ENCODE measurements at regions not wholly inside any gene's neighbourhood (a gene's known extent, or its start where the extent isn't known, plus 50 kb on each side); places are given as distances from the start of the nearest gene placed in this dataset.
"Not testable (repeated sequence)": the region's sequence is repeated elsewhere in the genome, so short reads cannot be mapped to it uniquely, and the experiment has no call there.

GRCh38 chr9:22189471-22189870, 180.4 kb upstream of the CDKN2B start:
- intact Hi-C loops (cut with DNase I; ENCODE audit: low total_unique reads) = no loop called here
- no peaks in the 10 kb centered on the region for H3K27me3 ChIP-seq
- H3K4me3 ChIP-seq = no peak overlapping the region
- no peaks in the 10 kb centered on the region for H3K4me1 ChIP-seq
- H3K9me3 ChIP-seq = no peaks in the 10 kb centered on the region
- no peak overlapping the region for H3K27ac ChIP-seq
- TF ChIP-seq CTCF (IDR thresholded peaks at IDR 0.05) (no peak), POLR2A (IDR thresholded peaks at IDR 0.05) (no peak)
- no peak for DNase-seq
- no peaks in the 10 kb centered on the region for H3K36me3 ChIP-seq (ENCODE audit: low read depth, missing control alignments)
- 88 to 92% methylated on average over 2 of the region's 2 CpGs for WGBS, 2 donors

- intact Hi-C loops (cut with DNase I; ENCODE audit: low total_unique reads); H3K4me1 ChIP-seq; DNase-seq; H3K27me3 ChIP-seq; H3K27ac ChIP-seq; H3K36me3 ChIP-seq (ENCODE audit: low read depth, missing control alignments); H3K4me3 ChIP-seq; H3K9me3 ChIP-seq: not testable (repeated sequence)
- 65 to 99% methylated on average over 2 of the region's 2 CpGs for WGBS, 2 donors
Measured at GRCh38 chr9:22197000-22197399, 187.9 kb upstream of the CDKN2B start.

GRCh38 chr9:22198681-22199080, 189.6 kb upstream of the CDKN2B start:
- Histone ChIP-seq H3K9me3 (no peaks in the 10 kb centered on the region), H3K4me1 (no peaks in the 10 kb centered on the region), H3K27me3 (no peaks in the 10 kb centered on the region), H3K4me3 (no peak overlapping the region), H3K27ac (no peak overlapping the region), H3K36me3 (ENCODE audit: low read depth, missing control alignments) (no peaks in the 10 kb centered on the region)
- TF ChIP-seq CTCF (IDR thresholded peaks at IDR 0.05) (no peak), POLR2A (IDR thresholded peaks at IDR 0.05) (no peak)
- intact Hi-C loops (cut with DNase I; ENCODE audit: low total_unique reads) = no loop called here
- no peak for DNase-seq

- TF ChIP-seq CTCF (IDR thresholded peaks at IDR 0.05) = no peak
- TF ChIP-seq POLR2A (IDR thresholded peaks at IDR 0.05) = no peak
- DNase-seq = no peak
- Histone ChIP-seq H3K27ac (no peak overlapping the region), H3K4me1 (no peaks in the 10 kb centered on the region), H3K9me3 (no peaks in the 10 kb centered on the region), H3K27me3 (no peaks in the 10 kb centered on the region), H3K4me3 (no peak overlapping the region), H3K36me3 (ENCODE audit: low read depth, missing control alignments) (no peaks in the 10 kb centered on the region)
- intact Hi-C loops (cut with DNase I; ENCODE audit: low total_unique reads) = no loop called here
- WGBS, 2 donors = 74 to 85% methylated on average over 1 of the region's 1 CpG
Measured at GRCh38 chr9:22201256-22201655, 192.2 kb upstream of the CDKN2B start.

GRCh38 chr9:22203371-22204138, 194.4 kb upstream of the CDKN2B start:
- Histone ChIP-seq H3K4me3 (no peak overlapping the region), H3K27me3 (no peaks in the 10 kb centered on the region), H3K36me3 (ENCODE audit: low read depth, missing control alignments) (no peaks in the 10 kb centered on the region), H3K4me1 (no peaks in the 10 kb centered on the region), H3K9me3 (no peaks in the 10 kb centered on the region), H3K27ac (no peak overlapping the region)
- intact Hi-C loops (cut with DNase I; ENCODE audit: low total_unique reads) = no loop called here
- 61 to 67% methylated on average over 8 of the region's 8 CpGs for WGBS, 2 donors
- DNase-seq = no peak
- no peak for TF ChIP-seq CTCF (IDR thresholded peaks at IDR 0.05)
- no peak for TF ChIP-seq POLR2A (IDR thresholded peaks at IDR 0.05)

Data from testis (tissue), 2 donors.